Superior temporal gyrus (tissue), 1 donor: ENCODE measurements at regions not wholly inside any gene's neighbourhood (a gene's known extent, or its start where the extent isn't known, plus 50 kb on each side); places are given as distances from the start of the nearest gene placed in this dataset.
A peak's percentile ranks its signal among the peaks of the same experiment; 100 is the strongest.
"Not testable (repeated sequence)": the region's sequence is repeated elsewhere in the genome, so short reads cannot be mapped to it uniquely, and the experiment has no call there.

ENCODE experiments used
- DNase-seq: peaks from one replicate; pipeline ENCODE4 v3.0.0-alpha.2; 2016; ENCODE audit errors: extremely low spot score

- no peak for DNase-seq
These were observed 121.1 kb downstream of the PDCD6IP start for GRCh38 chr3:33919312-33920120.

- no peak for DNase-seq
These were observed 122.1 kb downstream of the PDCD6IP start for GRCh38 chr3:33920511-33920910.

- no peak for DNase-seq
These were observed 123.2 kb downstream of the PDCD6IP start for GRCh38 chr3:33921608-33922007.

- no peak for DNase-seq
These were observed 128.7 kb downstream of the PDCD6IP start for GRCh38 chr3:33926998-33927605.

- no peak for DNase-seq
These were observed 131.4 kb downstream of the PDCD6IP start for GRCh38 chr3:33929813-33930212.

- no peak for DNase-seq
These were observed 133.1 kb downstream of the PDCD6IP start for GRCh38 chr3:33931512-33931911.

GRCh38 chr3:33932010-33932764 is 133.8 kb downstream of the PDCD6IP start:
- DNase-seq, result no peak

GRCh38 chr3:33936171-33936920 is 137.9 kb downstream of the PDCD6IP start:
- DNase-seq, result no peak

- DNase-seq, result no peak
These were observed 138.6 kb downstream of the PDCD6IP start for GRCh38 chr3:33936921-33937525.

GRCh38 chr3:33937628-33938027 is 139.2 kb downstream of the PDCD6IP start:
- no peak for DNase-seq

GRCh38 chr3:33940149-33940548 is 141.7 kb downstream of the PDCD6IP start:
- no peak for DNase-seq

- DNase-seq, result no peak
These were observed 142.3 kb downstream of the PDCD6IP start for GRCh38 chr3:33940736-33941135.

GRCh38 chr3:33941804-33942203 is 143.4 kb downstream of the PDCD6IP start:
- DNase-seq, result no peak

GRCh38 chr3:33942483-33943150 is 144.2 kb downstream of the PDCD6IP start:
- peak; percentile 60 for DNase-seq

- no peak for DNase-seq
These were observed 144.8 kb downstream of the PDCD6IP start for GRCh38 chr3:33943277-33943676.

- not testable (repeated sequence) for DNase-seq
These were observed 148.2 kb downstream of the PDCD6IP start for GRCh38 chr3:33946612-33947011.

GRCh38 chr3:33947272-33948195 is 149.1 kb downstream of the PDCD6IP start:
- DNase-seq, result no peak

- DNase-seq, result no peak
These were observed 150.6 kb downstream of the PDCD6IP start for GRCh38 chr3:33949074-33949473.

- no peak for DNase-seq
These were observed 156.5 kb downstream of the PDCD6IP start for GRCh38 chr3:33954956-33955355.

- no peak for DNase-seq
These were observed 157.8 kb downstream of the PDCD6IP start for GRCh38 chr3:33956206-33956605.
